GM12878 (cell line): ENCODE measurements at regions not wholly inside any gene's neighbourhood (a gene's known extent, or its start where the extent isn't known, plus 50 kb on each side); places are given as distances from the start of the nearest gene placed in this dataset.

ENCODE experiments used
- DPF2 ChIP-seq: fragments of 450-650 bp; IDR thresholded peaks from 2 replicates; pipeline ENCODE4 v1.6.1; 2017; ENCODE audit warnings: mild to moderate bottlenecking
- EED ChIP-seq: sonication (generic); IDR thresholded peaks from 2 replicates; pipeline ENCODE4 v1.6.1; 2016; ENCODE audit warnings: antibody characterized with exemption, low read depth
- FOXM1 ChIP-seq: IDR thresholded peaks from 2 replicates; pipeline ENCODE4 v1.6.1; 2012; ENCODE audit warnings: low read depth, mild to moderate bottlenecking, inconsistent platforms, low read length, moderate library complexity
- MYB ChIP-seq: fragments of 150-350 bp; IDR thresholded peaks from 2 replicates; pipeline ENCODE4 v1.6.1; 2014; ENCODE audit warnings: mild to moderate bottlenecking, low read depth, low read length, borderline replicate concordance
- NFIC ChIP-seq: IDR thresholded peaks from 2 replicates; pipeline ENCODE4 v1.6.1; 2012; ENCODE audit warnings: low read depth, mild to moderate bottlenecking, inconsistent platforms, low read length, moderate library complexity
- PML ChIP-seq: IDR thresholded peaks from 2 replicates; pipeline ENCODE4 v1.6.1; 2012; ENCODE audit warnings: low read length, inconsistent platforms
- POU2F2 ChIP-seq: IDR thresholded peaks from 3 replicates; pipeline ENCODE4 v1.6.1; 2011; ENCODE audit warnings: low read depth, mild to moderate bottlenecking, low read length, borderline replicate concordance
- RAD21 ChIP-seq: IDR thresholded peaks from 2 replicates; pipeline ENCODE4 v1.6.1; 2011; ENCODE audit warnings: mild to moderate bottlenecking, low read depth, low read length, moderate library complexity; ENCODE audit not compliant: insufficient read depth
- STAT1 ChIP-seq: fragments of 450-650 bp; conservative IDR thresholded peaks from 2 replicates; pipeline ENCODE4 v1.6.1; 2014; ENCODE audit warnings: antibody characterized with exemption, mild to moderate bottlenecking
- SUPT20H ChIP-seq: IDR thresholded peaks from 2 replicates; pipeline ENCODE4 v1.6.1; 2011; ENCODE audit warnings: low read depth, mild to moderate bottlenecking, low read length, moderate library complexity, borderline replicate concordance; ENCODE audit not compliant: control insufficient read depth
- TCF7 ChIP-seq: IDR thresholded peaks from 2 replicates; pipeline ENCODE4 v1.6.1; 2014; ENCODE audit warnings: antibody characterized with exemption, borderline replicate concordance
- ZNF217 ChIP-seq: fragments of 450-650 bp; IDR thresholded peaks from 2 replicates; pipeline ENCODE4 v1.6.1; 2017; ENCODE audit warnings: antibody characterized with exemption, mild to moderate bottlenecking
- ZNF24 ChIP-seq: fragments of 450-650 bp; IDR thresholded peaks from 2 replicates; pipeline ENCODE4 v1.6.1; 2017; ENCODE audit warnings: antibody characterized with exemption, mild to moderate bottlenecking
- TF ChIP-seq, protein P1 (sequence below): IDR thresholded peaks from 2 replicates; pipeline ENCODE4 v1.6.1; 2012; ENCODE audit warnings: low read length, inconsistent platforms
- TF ChIP-seq, protein P2 (sequence below): IDR thresholded peaks from 2 replicates; pipeline ENCODE4 v1.6.1; 2011; ENCODE audit warnings: low read depth, low read length, improper control_type of control experiment, borderline replicate concordance
- TF ChIP-seq, protein P3 (sequence below): fragments of 450-650 bp; IDR thresholded peaks from 2 replicates; pipeline ENCODE4 v1.6.1; 2017; ENCODE audit warnings: mild to moderate bottlenecking, moderate library complexity

DNA sequence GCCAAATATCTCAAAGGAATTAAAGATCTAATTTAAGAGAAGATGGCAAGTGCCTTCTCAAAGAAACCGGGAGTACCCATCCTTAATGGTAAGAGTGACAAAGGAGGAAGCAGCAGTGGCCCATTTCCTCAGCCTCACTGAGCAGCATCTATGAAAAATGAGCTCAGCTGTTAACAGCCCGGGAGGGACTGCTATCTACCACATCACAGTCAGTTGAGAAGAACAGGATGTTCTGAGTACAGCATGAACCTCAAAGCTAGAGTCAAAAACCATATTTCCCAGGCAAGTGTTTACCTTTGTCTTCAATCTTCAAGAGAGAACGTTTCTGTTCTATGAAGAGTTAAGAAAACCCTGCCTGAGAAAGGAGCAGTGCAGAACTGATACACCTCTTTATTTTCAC, 115.0 kb downstream of the BTG1 start (continued):
- TF ChIP-seq, protein P1, sequence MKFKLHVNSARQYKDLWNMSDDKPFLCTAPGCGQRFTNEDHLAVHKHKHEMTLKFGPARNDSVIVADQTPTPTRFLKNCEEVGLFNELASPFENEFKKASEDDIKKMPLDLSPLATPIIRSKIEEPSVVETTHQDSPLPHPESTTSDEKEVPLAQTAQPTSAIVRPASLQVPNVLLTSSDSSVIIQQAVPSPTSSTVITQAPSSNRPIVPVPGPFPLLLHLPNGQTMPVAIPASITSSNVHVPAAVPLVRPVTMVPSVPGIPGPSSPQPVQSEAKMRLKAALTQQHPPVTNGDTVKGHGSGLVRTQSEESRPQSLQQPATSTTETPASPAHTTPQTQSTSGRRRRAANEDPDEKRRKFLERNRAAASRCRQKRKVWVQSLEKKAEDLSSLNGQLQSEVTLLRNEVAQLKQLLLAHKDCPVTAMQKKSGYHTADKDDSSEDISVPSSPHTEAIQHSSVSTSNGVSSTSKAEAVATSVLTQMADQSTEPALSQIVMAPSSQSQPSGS = peak; percentile 76; the same call in 1 of the 2 replicates
- TF ChIP-seq EED = peak; percentile 48; the same call in 1 of the 2 replicates
- TF ChIP-seq RAD21 = peak; percentile 23; the same call in 1 of the 2 replicates
- peak; percentile 68; the same call in 1 of the 2 replicates for TF ChIP-seq NFIC
- 0 out of 2 replicates have a peak, but pooled peaks have one; percentile 19 for TF ChIP-seq DPF2
- no peak for TF ChIP-seq STAT1
- TF ChIP-seq MYB = no peak
- no peak for TF ChIP-seq ZNF24
- TF ChIP-seq POU2F2 = 0 out of 3 replicates have a peak, but pooled peaks have one; percentile 41
- TF ChIP-seq SUPT20H = no peak
- TF ChIP-seq FOXM1 = peak; percentile 54; the same call in 1 of the 2 replicates
- TF ChIP-seq ZNF217 = no peak
- peak; percentile 89 for TF ChIP-seq TCF7
- TF ChIP-seq PML = no peak
- TF ChIP-seq, protein P2, sequence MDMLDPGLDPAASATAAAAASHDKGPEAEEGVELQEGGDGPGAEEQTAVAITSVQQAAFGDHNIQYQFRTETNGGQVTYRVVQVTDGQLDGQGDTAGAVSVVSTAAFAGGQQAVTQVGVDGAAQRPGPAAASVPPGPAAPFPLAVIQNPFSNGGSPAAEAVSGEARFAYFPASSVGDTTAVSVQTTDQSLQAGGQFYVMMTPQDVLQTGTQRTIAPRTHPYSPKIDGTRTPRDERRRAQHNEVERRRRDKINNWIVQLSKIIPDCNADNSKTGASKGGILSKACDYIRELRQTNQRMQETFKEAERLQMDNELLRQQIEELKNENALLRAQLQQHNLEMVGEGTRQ = no peak
- TF ChIP-seq, protein P3, sequence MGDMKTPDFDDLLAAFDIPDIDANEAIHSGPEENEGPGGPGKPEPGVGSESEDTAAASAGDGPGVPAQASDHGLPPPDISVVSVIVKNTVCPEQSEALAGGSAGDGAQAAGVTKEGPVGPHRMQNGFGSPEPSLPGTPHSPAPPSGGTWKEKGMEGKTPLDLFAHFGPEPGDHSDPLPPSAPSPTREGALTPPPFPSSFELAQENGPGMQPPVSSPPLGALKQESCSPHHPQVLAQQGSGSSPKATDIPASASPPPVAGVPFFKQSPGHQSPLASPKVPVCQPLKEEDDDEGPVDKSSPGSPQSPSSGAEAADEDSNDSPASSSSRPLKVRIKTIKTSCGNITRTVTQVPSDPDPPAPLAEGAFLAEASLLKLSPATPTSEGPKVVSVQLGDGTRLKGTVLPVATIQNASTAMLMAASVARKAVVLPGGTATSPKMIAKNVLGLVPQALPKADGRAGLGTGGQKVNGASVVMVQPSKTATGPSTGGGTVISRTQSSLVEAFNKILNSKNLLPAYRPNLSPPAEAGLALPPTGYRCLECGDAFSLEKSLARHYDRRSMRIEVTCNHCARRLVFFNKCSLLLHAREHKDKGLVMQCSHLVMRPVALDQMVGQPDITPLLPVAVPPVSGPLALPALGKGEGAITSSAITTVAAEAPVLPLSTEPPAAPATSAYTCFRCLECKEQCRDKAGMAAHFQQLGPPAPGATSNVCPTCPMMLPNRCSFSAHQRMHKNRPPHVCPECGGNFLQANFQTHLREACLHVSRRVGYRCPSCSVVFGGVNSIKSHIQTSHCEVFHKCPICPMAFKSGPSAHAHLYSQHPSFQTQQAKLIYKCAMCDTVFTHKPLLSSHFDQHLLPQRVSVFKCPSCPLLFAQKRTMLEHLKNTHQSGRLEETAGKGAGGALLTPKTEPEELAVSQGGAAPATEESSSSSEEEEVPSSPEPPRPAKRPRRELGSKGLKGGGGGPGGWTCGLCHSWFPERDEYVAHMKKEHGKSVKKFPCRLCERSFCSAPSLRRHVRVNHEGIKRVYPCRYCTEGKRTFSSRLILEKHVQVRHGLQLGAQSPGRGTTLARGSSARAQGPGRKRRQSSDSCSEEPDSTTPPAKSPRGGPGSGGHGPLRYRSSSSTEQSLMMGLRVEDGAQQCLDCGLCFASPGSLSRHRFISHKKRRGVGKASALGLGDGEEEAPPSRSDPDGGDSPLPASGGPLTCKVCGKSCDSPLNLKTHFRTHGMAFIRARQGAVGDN = peak; percentile 69
